Central memory CD4-positive, alpha-beta T cell (primary cell): ENCODE measurements at regions not wholly inside any gene's neighbourhood (a gene's known extent, or its start where the extent isn't known, plus 50 kb on each side); places are given as distances from the start of the nearest gene placed in this dataset.

Source experiments
- DNase-seq: peaks from one replicate; pipeline ENCODE4 v3.0.0; 2022

- DNase-seq: no peak
These were observed 511.6 kb upstream of the PRKX start for GRCh38 chrX:4225086-4225485.

GRCh38 chrX:4206941-4207340 is 493.5 kb upstream of the PRKX start:
- DNase-seq: no peak

DNA sequence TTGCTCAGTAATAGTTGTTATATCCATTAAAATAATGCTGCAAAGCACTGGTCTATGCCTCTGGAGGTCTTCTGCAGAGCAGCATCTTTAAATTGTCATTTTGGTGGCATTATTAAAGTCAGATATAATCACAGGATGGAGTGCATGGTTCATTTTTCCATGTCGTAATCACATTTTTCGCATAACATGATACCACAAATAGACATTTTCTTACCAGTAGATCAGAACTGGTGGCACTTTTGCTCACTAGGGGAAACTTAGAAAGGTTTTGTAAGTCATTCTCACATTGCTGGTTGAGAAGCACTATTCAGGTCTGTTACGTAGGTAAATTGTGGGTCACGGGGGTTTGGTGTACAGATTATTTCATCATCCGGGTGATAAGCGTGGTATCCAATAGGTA is 484.5 kb upstream of the PRKX start:
- DNase-seq: no peak

- DNase-seq: no peak
These were observed 480.2 kb upstream of the PRKX start for GRCh38 chrX:4193500-4194155.

DNA sequence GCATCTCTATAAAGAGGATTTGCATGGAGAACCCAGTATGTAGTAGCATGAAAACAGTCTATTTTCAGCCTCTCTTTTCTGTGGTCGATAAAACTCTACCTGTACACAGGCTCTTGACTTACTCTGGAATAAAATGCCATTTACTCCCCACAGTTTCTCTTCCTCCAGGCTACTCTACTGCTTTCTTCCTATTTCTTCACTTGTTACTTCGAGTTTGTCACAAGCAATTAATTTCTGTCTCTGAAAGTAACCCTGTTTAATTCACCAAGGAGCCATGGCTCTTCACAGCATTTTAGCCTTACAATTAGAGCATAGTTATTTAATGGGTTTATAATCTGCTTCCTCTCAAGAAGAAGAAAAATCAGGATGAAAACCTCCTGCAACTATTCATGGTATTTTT is 472.9 kb upstream of the PRKX start:
- no peak for DNase-seq

DNA sequence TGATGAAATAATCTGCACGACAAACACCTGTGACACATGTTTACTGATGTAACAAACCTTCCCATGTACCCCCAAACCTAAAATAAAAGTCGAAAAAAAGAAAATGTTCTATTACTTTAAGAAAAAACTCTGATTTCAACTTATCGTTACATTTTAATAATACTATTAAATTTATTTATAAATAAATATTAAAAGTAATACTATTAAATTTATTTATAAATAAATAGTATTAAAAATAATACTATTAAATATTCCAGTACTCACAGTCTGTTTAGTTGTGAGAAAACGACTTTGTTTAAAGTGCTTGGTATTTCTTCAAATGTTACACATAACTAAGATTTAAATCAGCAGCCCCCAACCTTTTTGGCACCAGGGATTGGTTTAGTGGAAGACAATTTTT is 471.6 kb upstream of the PRKX start:
- DNase-seq: no peak

GRCh38 chrX:4182408-4182806 is 469.0 kb upstream of the PRKX start:
- no peak for DNase-seq

DNA sequence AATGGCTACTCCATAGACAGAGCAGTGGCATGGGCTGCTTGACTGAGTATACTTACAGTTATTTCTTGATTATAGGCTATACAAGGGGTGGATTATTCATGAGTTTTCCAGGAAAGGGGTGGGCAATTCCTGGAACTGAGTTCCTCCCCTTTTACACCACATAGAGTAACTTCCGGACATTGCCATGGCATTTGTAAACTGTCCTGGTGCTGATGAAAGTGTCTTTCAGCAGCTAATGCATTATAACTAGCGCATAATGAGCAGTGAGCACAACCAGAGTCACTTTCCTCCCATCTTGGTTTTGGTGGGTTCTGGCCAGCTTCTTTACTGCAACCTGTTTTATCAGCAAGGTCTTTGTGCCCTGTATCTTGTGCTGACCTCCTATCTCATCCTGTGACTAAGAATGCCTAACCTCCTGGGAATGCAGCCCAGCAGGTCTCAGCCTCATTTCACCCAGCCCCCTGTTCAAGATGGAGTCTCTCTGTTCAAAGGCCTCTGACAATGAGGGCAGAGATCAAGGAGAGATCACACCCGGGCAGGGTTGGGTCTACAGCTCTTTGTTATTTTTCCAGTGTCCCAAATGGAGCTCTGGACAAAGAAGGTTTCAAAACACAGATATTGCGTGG is 468.4 kb upstream of the PRKX start:
- no peak for DNase-seq

GRCh38 chrX:4179031-4179430 is 465.6 kb upstream of the PRKX start:
- no peak for DNase-seq

DNA sequence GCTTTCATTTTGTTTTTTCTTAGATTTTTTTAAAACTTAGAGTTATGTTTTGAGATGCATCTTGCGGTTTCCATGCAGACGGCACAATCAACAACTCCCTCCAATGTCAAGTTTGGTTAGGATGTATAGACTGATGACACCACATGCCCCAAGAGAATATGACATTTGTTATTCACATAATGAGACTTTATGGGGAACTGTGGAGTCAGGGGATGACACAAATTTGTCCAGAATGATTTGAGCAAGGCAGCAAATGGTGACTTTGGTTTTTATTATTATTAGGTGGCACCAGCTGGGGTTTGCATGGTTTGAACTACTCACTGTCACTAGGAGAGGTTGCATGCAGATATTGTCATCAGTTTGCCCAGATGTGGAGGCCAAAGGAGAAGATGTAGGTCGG is 461.8 kb upstream of the PRKX start:
- DNase-seq: no peak

DNA sequence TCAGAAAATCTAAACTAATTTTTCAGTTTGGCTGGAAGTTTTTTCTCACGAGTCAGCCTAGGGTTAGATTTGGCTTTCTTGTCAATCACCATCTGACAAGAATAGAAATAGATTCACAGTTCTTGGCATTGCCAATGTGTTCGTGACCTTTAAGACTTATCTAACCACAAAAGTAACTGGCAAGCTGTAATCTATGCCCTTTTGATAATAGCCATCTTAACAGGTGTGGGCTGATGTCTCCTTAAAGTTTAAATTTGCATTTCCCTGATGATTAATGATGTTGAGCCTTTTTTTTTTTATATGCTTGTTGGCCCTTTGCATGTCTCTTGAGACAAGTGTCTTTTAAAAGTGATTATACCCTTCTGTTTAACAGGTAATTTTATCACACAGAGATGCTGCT is 460.3 kb upstream of the PRKX start:
- DNase-seq: no peak

DNA sequence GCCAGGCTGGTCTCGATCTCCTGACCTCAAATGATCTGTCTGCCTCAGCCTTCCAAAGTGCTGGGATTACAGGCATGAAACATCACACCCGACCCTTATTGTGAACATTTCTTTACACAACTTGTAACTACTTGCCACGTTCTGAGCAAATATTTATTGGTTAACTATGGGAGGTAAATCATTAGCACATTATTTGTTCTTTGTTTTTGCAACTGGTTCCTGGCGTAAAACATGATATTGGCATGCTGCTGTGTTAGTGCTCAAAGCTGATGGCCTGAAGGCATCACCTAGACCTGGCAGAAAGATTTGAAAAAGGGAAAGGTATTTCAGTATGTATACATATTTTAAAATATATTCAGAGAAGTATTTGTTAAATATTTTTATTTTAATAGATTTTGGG is 438.3 kb upstream of the PRKX start:
- no peak for DNase-seq

DNA sequence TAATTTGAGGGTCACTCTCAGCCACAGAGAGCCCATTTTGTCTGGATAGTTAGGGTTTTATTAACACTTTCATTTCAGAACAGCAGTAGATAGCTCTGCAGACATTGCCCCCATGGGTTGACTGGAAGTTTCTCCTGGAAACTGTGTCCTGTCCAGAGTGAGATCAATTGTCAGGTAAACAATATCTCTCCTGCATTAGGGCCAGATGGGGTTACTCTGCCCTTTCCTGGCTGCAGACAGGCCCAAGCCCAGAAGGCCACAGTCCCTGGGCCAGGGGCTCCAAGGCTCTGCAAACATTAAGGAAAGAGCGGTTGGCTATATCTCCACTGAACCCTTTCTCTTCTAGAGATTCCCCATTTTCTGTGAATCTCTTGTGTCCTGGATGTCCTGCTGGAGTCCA is 436.8 kb upstream of the PRKX start:
- DNase-seq: no peak

GRCh38 chrX:4129626-4130025 is 416.2 kb upstream of the PRKX start:
- DNase-seq: no peak

DNA sequence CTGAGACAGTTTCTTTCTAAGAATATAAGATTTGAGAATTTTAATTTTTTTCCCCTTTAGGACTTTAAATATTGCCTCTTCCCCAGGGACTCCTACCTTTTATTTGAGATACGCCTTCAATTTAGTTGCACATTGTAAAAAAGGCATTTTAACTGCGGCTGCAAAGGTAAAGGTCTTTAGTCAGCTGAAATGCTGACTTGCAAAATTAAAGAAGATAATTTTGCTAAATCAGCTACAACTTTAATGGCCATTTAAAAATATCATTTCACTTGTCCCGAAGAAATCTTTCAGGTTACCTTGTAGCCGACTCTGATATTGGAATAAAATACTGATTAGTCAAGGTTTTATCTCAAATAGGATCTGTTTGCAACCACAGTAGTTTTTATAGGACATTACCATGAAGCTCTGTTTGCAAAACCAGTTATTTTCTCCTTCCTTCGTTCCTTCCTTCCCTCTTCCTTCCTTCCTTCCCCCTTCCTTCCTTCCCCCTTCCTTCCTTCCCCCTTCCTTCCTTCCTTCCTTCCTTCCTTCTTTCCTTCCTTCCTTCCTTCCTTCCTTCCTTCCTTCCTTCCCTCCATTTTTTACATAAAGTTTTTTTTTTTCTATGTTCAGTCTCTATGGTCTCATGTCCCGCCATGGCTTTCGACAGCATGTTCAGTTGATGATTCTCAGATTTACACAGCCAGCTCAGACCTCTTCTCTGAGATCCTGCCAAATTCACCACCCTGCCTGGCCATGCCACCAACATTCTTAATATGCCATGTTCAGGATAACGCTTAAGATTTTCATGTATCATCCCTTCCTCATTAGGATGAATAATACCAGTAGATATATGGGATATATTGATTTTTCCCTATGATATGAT is 405.4 kb upstream of the PRKX start:
- DNase-seq: no peak

DNA sequence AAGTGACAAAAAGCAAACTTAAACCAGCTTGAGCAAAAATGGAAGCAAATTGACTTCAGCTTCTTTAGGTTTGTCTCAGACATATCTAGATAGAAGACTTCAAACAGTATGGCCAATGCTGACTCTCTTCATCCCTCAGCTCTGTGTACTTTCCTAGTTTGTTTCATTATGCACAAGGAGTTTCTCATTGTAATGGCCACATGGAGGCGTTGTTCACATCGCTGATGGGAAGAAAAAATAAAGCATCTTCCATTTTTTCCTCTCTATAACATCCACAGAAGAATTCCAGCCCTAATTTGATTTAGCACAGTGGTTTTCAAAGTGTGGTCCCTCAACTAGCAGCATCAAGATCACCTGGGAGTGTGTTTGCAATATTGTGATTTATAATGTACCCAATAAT is 397.5 kb upstream of the PRKX start:
- DNase-seq: no peak

DNA sequence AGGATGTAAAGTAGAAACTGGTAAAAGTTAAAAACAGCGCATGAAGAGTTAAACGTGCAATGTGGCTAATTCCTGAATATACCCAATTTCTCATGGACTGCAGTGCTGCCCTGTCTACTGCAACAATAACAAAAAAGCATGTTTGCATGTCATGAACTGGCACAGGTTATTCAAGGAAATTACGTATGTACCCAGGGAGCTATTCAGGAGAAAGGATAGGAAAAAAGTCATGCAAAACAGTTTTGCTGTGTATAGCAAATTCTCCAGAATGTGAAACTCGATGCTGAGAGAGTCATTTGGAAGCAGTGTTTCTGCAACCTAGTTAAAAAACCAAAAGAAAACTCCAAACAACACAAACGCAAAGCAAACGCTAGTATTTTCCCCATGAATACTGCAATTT is 381.5 kb upstream of the PRKX start:
- DNase-seq: no peak

DNA sequence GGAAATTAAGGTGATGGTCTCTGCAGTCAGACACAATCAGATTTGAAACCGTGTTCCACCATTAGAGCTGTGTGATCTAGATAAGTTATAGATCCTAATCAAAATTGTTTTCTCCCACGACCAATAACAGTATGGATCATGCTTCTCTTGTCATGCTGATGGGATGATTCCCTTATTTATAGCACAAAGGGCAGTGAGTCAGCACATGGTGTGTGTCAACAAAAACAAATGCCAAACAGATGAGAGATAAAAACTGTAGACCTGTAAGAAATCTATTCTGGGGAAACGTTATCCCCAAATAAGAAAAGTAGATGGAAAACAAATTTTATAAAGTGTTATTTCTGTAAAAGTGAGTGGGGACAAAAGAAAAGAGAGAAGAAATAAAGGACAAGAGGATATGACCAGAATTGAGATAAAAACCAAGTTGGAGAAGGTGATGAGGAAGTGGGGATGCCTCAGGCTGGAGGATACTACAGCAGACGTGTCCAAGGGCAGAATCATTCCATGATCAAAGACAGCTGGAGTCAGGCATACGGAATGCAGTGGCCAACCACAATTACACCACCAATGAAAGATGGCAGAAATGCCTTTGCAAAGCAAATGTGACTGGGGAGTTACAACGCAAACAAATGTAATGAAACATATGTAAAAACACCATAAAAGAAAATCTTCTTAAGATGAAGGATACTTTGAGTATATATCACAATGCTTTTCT is 377.8 kb upstream of the PRKX start:
- no peak for DNase-seq

DNA sequence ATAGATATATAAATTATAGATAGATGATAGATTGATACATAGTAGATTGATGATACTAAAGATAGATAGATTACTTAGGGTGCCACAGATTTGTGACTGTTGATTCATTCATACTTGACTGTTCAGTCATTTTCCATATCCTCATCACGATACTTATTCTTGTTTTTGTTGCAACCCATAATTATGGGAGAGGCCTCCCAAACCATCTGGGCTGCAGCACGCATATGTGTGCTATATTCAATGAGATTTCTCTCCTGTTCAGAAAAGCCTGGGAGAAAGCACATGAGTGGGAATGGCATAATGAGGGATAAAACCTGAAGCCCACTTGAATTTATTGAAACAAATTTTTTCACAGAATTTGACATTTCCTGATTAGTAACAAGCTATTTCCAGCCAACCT is 346.4 kb upstream of the PRKX start:
- DNase-seq: no peak

- no peak for DNase-seq
These were observed 330.5 kb upstream of the PRKX start for GRCh38 chrX:4043951-4044350.

GRCh38 chrX:4035874-4036273 is 322.4 kb upstream of the PRKX start:
- no peak for DNase-seq

GRCh38 chrX:4028151-4028550 is 314.7 kb upstream of the PRKX start:
- DNase-seq: no peak

DNA sequence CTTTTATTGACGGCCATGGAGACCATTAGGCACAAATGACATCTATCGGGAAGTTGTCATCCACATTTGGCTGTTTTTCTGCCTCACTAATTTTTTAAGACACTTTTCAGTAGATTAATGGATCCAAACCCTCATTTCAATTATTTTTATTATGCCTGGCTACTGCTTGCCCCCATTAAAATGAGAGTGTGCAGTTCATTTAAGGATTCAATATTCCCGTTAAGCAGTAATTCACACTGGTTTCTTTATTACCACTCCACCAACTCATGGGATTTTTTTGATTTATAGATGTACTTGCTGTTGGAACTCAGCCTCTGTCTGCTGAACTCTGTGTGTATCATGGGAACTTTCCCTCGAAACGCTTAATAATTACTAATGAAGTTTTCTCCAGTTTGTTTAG is 291.8 kb upstream of the PRKX start:
- no peak for DNase-seq

- DNase-seq: no peak
These were observed 291.4 kb upstream of the PRKX start for GRCh38 chrX:4004822-4005221.
